ENCODE measurements at regions not wholly inside any gene's neighbourhood (a gene's known extent, or its start where the extent isn't known, plus 50 kb on each side); places are given as distances from the start of the nearest gene placed in this dataset.

GRCh38 chr18:65547046-65547445 lies 203.8 kb upstream of the CDH7 start:
- no peak for TF ChIP-seq CTCF (IDR thresholded peaks at IDR 0.05; ENCODE audit: low read length)
- TF ChIP-seq EZH2 (optimal IDR thresholded peaks at IDR 0.05; ENCODE audit: low read depth, low read length): no peak

Data from MM.1S (cell line).